Ishikawa (cell line): ENCODE measurements at regions not wholly inside any gene's neighbourhood (a gene's known extent, or its start where the extent isn't known, plus 50 kb on each side); places are given as distances from the start of the nearest gene placed in this dataset.

Source experiments
- CEBPB ChIP-seq: IDR thresholded peaks from 2 replicates; pipeline ENCODE4 v1.6.1; 2012
- CREB1 ChIP-seq: IDR thresholded peaks from 2 replicates; pipeline ENCODE4 v1.6.1; 2012; ENCODE audit warnings: low read depth
- EGR1 ChIP-seq: IDR thresholded peaks from 2 replicates; pipeline ENCODE4 v1.6.1; 2012
- EP300 ChIP-seq: IDR thresholded peaks from 2 replicates; pipeline ENCODE4 v1.6.1; 2012; ENCODE audit warnings: borderline replicate concordance
- FOXM1 ChIP-seq: IDR thresholded peaks from 2 replicates; pipeline ENCODE4 v1.6.1; 2012; ENCODE audit warnings: low read depth, borderline replicate concordance
- NFIC ChIP-seq: IDR thresholded peaks from 2 replicates; pipeline ENCODE4 v1.6.1; 2012
- RAD21 ChIP-seq: IDR thresholded peaks from 2 replicates; pipeline ENCODE4 v1.6.1; 2012; ENCODE audit warnings: low read depth
- TAF1 ChIP-seq: IDR thresholded peaks from 2 replicates; pipeline ENCODE4 v1.6.1; 2012; ENCODE audit warnings: low read depth, mild to moderate bottlenecking
- TCF12 ChIP-seq: IDR thresholded peaks from 2 replicates; pipeline ENCODE4 v1.6.1; 2012; ENCODE audit warnings: low read depth
- TEAD4 ChIP-seq: IDR thresholded peaks from 2 replicates; pipeline ENCODE4 v1.6.1; 2012
- YY1 ChIP-seq: IDR thresholded peaks from 2 replicates; pipeline ENCODE4 v1.6.1; 2012; ENCODE audit warnings: low read depth
- ZBTB7A ChIP-seq: IDR thresholded peaks from 2 replicates; pipeline ENCODE4 v1.6.1; 2012; ENCODE audit warnings: low read depth
- TF ChIP-seq, protein P1 (sequence below): IDR thresholded peaks from 2 replicates; pipeline ENCODE4 v1.6.1; 2012; ENCODE audit warnings: low read depth, mild to moderate bottlenecking
- TF ChIP-seq, protein P2 (sequence below): IDR thresholded peaks from 2 replicates; pipeline ENCODE4 v1.6.1; 2012
- TF ChIP-seq, protein P3 (sequence below): IDR thresholded peaks from 2 replicates; pipeline ENCODE4 v1.6.1; 2012

DNA sequence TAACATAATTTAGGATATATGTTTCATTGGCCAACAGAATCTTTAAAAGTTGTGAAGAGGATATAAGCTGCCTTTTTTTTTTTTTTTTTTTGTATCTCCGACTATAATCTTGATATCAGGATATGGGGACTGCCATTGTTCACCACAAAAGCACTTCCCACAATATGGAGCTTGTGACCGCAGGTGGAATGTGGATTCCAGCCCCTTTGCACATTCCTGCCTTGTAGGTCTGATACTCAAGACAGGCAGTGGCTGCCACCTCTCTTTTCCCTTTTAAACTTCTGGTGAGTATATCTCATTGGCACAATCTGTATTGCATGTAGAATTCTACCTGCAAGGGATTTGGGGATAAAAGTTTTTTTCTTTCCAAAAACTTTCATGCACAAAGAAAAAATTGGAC is 272.7 kb upstream of the VWC2 start:
- no peak for TF ChIP-seq EGR1
- TF ChIP-seq, protein P1, sequence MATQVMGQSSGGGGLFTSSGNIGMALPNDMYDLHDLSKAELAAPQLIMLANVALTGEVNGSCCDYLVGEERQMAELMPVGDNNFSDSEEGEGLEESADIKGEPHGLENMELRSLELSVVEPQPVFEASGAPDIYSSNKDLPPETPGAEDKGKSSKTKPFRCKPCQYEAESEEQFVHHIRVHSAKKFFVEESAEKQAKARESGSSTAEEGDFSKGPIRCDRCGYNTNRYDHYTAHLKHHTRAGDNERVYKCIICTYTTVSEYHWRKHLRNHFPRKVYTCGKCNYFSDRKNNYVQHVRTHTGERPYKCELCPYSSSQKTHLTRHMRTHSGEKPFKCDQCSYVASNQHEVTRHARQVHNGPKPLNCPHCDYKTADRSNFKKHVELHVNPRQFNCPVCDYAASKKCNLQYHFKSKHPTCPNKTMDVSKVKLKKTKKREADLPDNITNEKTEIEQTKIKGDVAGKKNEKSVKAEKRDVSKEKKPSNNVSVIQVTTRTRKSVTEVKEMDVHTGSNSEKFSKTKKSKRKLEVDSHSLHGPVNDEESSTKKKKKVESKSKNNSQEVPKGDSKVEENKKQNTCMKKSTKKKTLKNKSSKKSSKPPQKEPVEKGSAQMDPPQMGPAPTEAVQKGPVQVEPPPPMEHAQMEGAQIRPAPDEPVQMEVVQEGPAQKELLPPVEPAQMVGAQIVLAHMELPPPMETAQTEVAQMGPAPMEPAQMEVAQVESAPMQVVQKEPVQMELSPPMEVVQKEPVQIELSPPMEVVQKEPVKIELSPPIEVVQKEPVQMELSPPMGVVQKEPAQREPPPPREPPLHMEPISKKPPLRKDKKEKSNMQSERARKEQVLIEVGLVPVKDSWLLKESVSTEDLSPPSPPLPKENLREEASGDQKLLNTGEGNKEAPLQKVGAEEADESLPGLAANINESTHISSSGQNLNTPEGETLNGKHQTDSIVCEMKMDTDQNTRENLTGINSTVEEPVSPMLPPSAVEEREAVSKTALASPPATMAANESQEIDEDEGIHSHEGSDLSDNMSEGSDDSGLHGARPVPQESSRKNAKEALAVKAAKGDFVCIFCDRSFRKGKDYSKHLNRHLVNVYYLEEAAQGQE: no peak
- no peak for TF ChIP-seq NFIC

DNA sequence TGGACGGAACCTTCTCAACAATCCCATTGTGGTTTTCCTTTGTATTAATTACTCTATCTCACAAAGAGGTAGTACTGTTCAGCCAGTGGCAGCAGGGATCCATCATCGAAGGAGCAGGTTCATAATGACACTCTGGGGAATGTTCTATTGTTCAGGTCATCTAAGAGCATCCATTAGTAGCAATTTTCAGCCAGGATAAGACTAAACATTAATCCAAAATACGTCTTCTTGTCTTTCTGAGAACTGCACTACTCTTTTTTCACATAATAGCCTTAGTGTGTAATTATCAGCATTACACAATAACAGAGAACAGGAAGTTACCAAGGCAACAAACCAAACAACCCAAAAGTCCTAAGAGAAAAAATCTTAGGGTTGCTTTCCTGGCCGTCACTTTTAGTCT is 259.5 kb upstream of the VWC2 start:
- TF ChIP-seq RAD21: no peak
- no peak for TF ChIP-seq FOXM1
- no peak for TF ChIP-seq TEAD4
- no peak for TF ChIP-seq TAF1
- no peak for TF ChIP-seq CEBPB
- TF ChIP-seq, protein P2, sequence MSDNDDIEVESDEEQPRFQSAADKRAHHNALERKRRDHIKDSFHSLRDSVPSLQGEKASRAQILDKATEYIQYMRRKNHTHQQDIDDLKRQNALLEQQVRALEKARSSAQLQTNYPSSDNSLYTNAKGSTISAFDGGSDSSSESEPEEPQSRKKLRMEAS: no peak
- no peak for TF ChIP-seq YY1
- TF ChIP-seq EP300: no peak
- no peak for TF ChIP-seq CREB1
- TF ChIP-seq ZBTB7A: no peak
- no peak for TF ChIP-seq NFIC
- no peak for TF ChIP-seq EGR1

DNA sequence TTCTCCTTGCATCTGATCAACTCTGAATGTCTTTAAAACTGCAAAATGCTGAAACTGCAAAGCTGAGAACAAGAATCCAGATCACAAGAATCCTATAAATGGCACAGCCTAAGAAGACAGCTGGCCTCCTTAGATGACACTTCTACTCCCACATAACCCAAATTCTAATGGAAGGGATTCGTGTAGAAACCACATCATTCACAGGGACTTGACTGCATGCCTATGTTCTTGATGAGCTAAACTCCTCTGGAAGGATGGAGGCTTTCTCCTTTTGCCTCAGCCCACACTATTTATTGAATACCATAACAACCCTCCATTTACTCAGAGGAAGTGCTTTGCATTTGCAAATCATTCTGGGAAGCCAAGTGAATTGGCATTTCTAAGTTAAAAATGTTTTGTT is 252.5 kb upstream of the VWC2 start:
- TF ChIP-seq NFIC (no peak), TAF1 (no peak), CREB1 (no peak), TCF12 (no peak), FOXM1 (no peak), RAD21 (no peak), EP300 (no peak), CEBPB (no peak), EGR1 (no peak), YY1 (no peak), TEAD4 (no peak)
- TF ChIP-seq, protein P2: no peak
- TF ChIP-seq, protein P1: no peak
- TF ChIP-seq, protein P3, sequence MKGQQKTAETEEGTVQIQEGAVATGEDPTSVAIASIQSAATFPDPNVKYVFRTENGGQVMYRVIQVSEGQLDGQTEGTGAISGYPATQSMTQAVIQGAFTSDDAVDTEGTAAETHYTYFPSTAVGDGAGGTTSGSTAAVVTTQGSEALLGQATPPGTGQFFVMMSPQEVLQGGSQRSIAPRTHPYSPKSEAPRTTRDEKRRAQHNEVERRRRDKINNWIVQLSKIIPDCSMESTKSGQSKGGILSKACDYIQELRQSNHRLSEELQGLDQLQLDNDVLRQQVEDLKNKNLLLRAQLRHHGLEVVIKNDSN: no peak

DNA sequence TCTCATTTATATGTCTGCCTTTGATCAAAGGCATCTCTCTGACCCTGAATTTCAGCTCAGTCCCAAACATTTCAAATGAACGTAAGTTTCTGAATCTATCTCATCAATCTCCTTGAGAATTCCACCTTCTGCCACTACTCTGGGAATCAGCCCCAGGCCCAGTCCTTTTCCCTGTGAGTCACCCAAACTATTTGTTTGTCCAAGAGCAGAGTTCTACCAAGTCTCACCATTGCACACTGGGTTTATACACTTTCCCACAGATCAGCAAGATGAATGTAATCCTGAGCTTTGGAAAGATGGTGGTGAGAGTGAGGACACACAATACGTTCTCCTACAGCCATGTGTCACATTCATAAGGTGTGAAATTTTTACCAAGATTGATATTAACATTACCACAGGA is 251.3 kb upstream of the VWC2 start:
- TF ChIP-seq TEAD4 (no peak), YY1 (no peak), TAF1 (no peak)
- TF ChIP-seq, protein P1: no peak

DNA sequence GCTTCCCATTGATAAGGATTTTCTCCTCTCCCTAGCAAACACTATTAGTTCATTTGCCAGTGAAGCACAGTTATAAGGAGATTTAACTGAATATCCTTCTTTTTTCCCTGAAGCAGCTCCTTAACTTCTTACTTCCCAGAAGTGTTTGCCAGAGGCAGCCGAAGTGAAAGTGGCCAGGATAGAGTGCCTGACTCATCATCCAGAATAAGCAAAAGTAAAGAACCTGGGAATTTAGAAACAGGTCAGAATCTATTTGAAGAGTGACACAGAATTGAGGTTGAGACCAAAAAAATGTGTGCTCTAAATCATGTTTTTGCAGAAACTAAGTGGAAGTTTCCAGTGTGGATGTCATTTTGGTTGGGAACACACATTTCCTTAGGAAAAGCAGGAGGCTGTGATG is 249.6 kb upstream of the VWC2 start:
- TF ChIP-seq, protein P1: no peak
- no peak for TF ChIP-seq NFIC
- TF ChIP-seq CEBPB: no peak
- TF ChIP-seq TCF12: no peak
- no peak for TF ChIP-seq ZBTB7A
- TF ChIP-seq YY1: no peak
- TF ChIP-seq TAF1: no peak
- TF ChIP-seq, protein P2: no peak
- no peak for TF ChIP-seq EP300
- TF ChIP-seq, protein P3: no peak
- no peak for TF ChIP-seq FOXM1
- TF ChIP-seq CREB1: no peak
- no peak for TF ChIP-seq TEAD4
- no peak for TF ChIP-seq EGR1
- no peak for TF ChIP-seq RAD21
